HG02623 (cell line): ENCODE measurements at regions not wholly inside any gene's neighbourhood (a gene's known extent, or its start where the extent isn't known, plus 50 kb on each side); places are given as distances from the start of the nearest gene placed in this dataset.
"Not testable (repeated sequence)": the region's sequence is repeated elsewhere in the genome, so short reads cannot be mapped to it uniquely, and the experiment has no call there.

Source experiments
- ATAC-seq: cut with Tn5 transposase; IDR thresholded peaks from one replicate; pipeline ENCODE4 v1.9.1; 2021; ENCODE audit warnings: moderate library complexity; ENCODE audit not compliant: unreplicated experiment

DNA sequence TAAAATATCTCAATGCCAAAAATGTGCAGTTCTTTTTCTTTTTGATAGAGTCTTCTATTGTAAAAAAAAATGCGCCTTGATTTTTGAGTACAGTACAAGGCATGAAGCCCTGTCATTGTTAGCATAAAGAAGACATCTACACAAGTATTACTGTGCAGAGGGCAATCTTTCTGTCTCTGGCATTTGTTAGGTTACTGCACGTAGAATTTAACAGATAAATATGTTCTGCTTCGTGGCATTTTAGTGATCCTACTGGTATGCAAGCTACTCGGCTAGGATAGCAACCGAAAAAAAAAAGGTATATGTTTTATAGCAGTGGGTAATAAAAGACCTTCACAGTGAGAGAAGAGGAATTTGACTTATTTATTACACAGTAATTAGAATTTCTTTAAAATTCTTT, 492.9 kb upstream of the ADGRL2 start:
- no peak for ATAC-seq

DNA sequence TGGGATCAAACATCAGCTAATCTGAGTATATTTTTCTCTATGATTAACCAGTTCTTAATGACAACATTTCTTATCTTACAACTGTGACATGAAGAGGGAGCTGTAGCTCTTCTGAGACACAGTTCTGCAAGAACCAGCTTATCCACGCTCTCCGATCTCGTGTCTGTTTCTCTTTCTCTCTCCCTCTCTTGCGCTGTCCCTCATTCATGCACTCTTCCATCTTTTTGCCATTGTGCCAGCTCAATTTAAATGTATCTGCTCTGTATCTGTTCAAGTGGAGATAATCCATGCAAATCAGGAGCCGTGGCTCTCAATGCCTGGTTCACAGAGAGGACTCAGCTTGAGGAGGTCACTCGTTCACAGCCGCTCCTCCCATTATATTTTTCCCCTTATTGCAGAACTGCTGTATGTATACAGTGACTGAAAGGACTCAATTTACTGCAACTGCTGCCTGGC, 494.7 kb upstream of the ADGRL2 start:
- peak; percentile 69 for ATAC-seq

- ATAC-seq, result no peak
These were observed 496.5 kb upstream of the ADGRL2 start for GRCh38 chr1:81304187-81304586.

- no peak for ATAC-seq
These were observed 500.8 kb upstream of the ADGRL2 start for GRCh38 chr1:81299892-81300291.

GRCh38 chr1:81298266-81298665, 502.5 kb upstream of the ADGRL2 start:
- ATAC-seq, result no peak

DNA sequence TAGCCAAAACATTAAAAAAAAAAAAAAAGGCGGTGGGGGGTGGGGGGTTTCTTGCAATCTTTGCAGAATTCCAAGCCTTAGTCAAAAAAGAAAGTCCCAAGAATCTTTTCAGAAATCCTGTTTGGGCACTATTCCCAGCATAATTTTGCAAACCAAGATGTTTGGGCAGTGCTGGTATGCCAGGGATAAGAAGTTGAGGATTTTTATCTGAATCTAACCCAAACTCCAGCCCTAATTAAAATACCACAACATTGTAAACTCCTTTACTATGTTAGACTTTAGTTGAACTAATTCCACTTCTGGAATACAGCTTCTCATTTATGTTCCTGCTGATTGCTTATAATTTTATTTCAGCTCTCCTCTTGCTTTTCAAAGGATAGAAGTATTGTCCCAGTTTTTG, 504.1 kb upstream of the ADGRL2 start:
- no peak for ATAC-seq

GRCh38 chr1:81290326-81290725, 510.4 kb upstream of the ADGRL2 start:
- ATAC-seq, result no peak

DNA sequence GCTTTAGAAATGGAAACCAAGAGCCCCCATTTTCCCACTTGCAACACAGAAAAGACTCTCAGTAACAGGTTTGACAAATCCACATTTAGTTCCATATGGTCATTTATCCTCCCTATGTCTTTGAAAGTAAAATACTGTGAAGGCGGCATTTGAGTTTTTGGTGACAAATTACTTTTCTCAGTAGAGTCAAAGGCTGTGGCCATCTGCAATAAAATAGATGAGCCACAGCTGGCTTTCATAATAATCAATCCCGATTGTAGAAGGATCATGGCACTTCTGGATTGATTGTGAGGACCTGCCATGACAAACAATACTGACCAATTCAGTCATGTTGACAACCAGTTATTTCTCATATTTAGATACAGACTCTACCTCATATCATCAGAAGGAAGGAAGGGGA, 512.0 kb upstream of the ADGRL2 start:
- ATAC-seq, result no peak

DNA sequence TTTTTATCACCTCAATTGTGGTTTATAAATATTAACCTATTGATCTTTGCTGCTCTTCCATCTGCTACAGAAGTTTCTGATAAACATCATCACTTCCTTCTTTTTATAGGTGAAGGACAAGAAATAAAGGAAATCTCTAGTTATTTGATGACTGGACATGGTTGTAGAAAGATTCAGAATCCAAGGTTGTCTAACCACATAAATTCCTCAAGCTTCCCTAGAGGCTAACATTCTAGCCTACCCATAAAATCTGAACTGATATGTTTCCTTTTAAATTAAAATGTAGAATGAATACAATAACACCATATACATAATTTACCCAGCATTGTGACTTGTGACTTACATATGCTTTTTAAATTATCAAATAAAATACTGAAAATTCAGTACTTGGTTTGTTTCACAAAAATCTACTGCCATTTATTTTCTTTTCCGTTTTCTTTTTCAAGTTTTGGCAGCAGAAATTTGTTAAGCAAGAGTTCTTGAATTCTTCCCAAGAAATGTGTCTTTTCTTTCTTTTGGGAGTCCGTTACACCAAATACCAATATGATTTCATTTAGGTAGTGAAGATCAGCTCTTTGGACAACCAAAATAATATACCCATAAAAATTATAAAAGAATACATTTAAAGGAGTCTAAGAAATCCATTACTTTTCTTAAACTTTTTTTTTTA, 513.2 kb upstream of the ADGRL2 start:
- ATAC-seq, result no peak

DNA sequence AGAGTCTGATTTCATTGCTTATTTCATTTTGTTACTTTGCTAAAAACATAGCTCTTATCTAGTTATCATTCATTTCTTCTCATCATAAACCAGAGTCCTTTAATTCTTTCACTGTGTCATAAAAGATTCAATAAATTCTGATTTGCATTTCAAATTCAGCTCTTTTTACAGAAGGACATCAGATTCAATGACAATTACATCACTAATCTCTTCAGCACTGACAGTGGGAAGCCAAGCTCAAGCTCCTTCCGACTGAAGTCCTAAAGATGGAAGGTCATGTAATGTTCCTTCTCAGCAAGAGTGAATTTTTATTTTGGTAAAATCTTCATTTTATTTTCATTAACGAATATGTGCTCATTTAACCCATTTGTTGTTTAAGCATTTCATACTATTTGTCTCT, 530.7 kb upstream of the ADGRL2 start:
- no peak for ATAC-seq

DNA sequence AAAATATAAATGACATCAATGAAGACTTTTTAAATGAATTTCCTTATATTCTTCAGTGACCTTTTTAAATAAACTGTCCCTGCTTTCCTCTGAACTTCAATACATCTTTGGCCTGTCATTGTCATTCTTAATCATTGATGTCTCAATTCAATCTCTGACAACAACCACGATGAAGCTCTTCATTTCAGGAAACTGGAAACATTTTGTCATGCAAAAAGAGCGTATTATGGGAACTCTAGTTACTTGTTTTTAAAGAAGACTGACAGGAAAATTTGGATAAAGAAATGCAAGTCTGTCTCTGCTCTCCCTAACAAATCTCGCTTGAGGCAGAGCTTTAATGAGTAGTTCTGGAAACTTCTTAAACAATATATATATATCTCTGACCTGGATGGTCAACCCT, 535.8 kb upstream of the ADGRL2 start:
- no peak for ATAC-seq

DNA sequence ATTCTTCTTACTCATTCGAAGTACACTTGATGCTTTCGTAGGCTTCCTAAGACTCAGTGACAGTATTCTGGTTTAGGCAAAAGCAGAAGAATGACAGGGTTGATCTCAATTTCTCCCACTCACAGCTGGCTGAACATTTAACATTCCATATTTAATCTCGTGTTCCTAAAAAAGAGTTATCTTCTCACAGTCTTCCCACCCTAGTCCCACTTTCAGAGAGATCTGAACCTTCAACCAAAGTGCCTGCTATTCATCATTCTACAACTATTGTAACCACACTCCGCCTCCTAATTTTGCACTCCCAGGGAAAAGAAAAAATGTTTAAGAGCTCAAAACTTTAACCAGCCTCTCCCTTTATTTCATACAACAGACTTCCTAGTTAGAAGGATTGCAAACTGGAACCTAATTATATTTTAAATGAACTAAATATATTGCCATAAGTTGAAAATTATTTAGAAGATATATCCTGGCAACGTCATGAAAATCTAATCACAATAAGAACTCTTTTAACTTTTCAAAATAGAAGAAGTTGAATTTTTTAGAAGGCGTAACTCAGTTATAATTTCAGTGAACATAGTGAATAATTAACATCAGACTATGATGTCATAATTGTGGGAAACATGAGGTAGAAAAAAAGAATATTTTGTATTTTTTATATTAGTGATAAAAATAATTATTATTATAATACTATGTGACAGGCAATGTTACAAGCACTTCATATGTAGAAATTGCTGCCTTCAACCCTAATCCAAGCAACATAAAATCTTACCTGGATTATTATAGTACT, 540.9 kb upstream of the ADGRL2 start:
- ATAC-seq, result no peak

GRCh38 chr1:81254560-81254959, 546.2 kb upstream of the ADGRL2 start:
- no peak for ATAC-seq

DNA sequence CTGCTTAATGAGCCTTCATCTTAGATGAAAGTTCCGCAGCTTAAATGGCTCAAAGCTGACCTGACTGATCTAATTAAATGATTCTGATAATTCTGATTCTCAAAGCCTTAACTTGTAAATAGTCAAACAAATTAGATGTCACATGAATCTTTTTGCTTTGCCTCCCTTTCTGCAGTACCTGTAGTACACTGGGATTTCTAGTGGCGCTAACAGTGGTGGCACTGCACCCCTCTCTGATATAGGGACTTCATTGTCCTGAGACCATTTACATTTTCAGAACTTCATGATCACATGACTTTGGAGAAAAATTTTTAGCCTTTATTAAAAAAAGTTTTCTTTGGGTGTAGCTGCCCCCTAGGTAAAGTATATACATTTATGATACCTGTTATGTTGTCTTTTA, 546.7 kb upstream of the ADGRL2 start:
- ATAC-seq, result no peak

DNA sequence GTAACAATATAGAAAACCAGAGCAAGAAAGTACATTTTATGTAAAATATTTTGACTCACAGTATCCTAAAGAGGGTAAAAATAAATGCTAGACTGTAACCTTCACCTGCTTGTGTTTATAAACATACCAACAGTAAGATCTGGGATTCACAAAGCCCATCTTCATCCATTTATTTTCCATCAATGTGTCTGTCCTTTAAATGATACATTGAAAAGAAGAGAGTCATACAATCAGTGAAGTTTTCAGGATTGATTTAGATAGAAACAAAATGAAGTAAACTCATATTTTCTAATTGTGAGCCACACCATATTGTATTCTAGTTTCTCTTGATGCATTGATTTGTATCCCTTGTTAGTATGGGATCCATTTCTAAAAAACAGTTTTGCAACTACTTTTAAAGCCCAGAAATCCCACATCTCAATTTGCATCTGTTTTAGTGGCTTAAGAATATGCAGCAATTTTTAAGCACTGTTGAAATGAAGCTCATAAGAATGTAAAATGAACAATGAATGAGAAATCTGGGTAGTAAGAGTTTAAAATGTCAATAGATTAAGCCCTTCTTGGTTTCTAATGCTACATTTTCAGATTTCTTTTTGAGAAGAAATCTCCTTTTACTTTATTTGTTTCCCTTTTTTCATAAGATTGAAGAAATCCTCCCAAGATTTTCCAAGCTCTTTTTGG, 548.1 kb upstream of the ADGRL2 start:
- no peak for ATAC-seq

- not testable (repeated sequence) for ATAC-seq
These were observed 549.9 kb upstream of the ADGRL2 start for GRCh38 chr1:81250825-81251224.

DNA sequence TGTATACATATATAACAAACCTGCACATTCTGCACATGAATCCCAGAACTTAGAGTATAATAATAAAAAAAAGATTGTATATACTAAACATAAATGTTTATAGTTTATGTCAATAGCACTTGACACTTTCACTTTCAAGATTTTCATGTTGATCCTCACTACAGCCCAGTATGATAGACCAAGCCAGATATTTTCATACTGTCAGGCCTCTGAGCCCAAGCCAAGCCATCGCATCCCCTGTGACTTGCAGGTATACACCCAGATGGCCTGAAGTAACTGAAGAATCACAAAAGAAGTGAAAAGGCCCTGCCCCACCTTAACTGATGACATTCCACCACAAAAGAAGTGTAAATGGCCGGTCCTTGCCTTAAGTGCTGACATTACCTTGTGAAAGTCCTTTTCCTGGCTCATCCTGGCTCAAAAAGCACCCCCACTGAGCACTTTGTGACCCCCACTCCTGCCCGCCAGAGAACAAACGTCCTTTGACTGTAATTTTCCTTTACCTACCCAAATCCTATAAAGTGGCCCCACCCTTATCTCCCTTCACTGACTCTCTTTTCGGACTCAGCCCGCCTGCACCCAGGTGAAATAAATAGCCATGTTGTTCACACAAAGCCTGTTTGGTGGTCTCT, 555.5 kb upstream of the ADGRL2 start:
- ATAC-seq, result not testable (repeated sequence)

DNA sequence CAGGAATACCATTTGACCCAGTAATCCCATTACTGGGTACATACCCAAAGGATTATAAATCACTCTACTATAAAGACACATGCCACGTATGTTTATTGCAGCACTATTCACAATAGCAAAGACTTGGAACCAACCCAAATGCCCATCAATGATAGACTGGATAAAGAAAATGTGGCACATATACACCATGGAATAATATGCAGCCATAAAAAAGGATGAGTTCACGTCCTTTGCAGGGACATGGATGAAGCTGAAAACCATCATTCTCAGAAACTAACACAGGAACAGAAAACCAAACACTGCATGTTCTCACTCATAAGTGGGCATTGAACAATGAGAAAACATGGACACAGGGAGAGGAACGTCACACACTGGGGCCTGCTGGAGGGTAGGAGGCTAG, 556.1 kb upstream of the ADGRL2 start:
- not testable (repeated sequence) for ATAC-seq

- ATAC-seq, result no peak
These were observed 558.6 kb upstream of the ADGRL2 start for GRCh38 chr1:81242103-81242502.

DNA sequence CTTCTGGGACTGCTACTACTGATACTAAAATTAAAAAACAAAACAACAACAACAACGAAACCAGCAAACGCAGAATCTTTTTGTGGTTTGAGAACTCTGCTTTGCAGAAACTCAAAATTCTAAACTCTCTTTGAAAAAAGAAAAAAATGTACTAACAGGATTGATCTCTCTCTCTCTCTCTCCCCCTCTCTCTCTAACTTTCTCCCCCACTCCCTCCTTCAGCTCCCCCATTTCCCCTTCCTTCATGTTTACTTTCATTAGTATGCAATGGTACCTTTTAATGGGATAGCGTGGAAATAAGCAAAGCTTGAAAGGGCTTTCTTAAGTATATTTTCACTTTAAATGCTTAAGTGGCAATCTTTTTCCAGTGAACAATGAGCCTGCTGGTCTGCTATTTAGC, 562.6 kb upstream of the ADGRL2 start:
- no peak for ATAC-seq

GRCh38 chr1:81237473-81238089, 563.2 kb upstream of the ADGRL2 start:
- no peak for ATAC-seq
